Left lung (tissue), 4 donors: ENCODE measurements at regions not wholly inside any gene's neighbourhood (a gene's known extent, or its start where the extent isn't known, plus 50 kb on each side); places are given as distances from the start of the nearest gene placed in this dataset.

Source experiments
- ATAC-seq: fragments of 200-7000 bp; cut with Tn5 transposase; one replicate; pipeline ENCODE4 v1.9.1; 2020; ENCODE audit warnings: moderate library complexity
- DNase-seq, 4 donors: peaks; one replicate each; pipeline ENCODE4 v3.0.0-alpha.2; 2013 to 2020
- H3K27ac ChIP-seq, 2 donors: fragments of 200-600 bp; sonication (generic) in 1 of 2; one replicate each; pipeline versions ENCODE4 v1.5.0 to v1.8.0; 2020 to 2021
- H3K27me3 ChIP-seq, 2 donors: fragments of 200-600 bp; sonication (generic) in 1 of 2; one replicate each; pipeline versions ENCODE4 v1.5.0 to v1.8.0; 2020 to 2021
- H3K36me3 ChIP-seq, 2 donors: fragments of 200-600 bp; sonication (generic) in 1 of 2; one replicate each; pipeline versions ENCODE4 v1.5.0 to v1.8.0; 2020 to 2021
- H3K4me1 ChIP-seq, 2 donors: fragments of 200-600 bp; one replicate each; pipeline ENCODE4 v1.8.0; 2021
- H3K4me3 ChIP-seq, 2 donors: fragments of 200-600 bp; sonication (generic) in 1 of 2; one replicate each; pipeline versions ENCODE4 v1.5.0 to v1.8.0; 2020 to 2021; ENCODE audit warnings: mild to moderate bottlenecking in 1 of 2
- H3K9me3 ChIP-seq, 2 donors: fragments of 200-600 bp; sonication (generic) in 1 of 2; one replicate each; pipeline versions ENCODE4 v1.5.0 to v1.8.0; 2020 to 2021
- intact Hi-C, 2 donors: fragments of 100-400 bp; cut with DNase I; formaldehyde crosslinking; loops; one replicate each; pipeline versions ENCODE4 v1.11.2 to v1.14.2; 2022
- TF ChIP-seq, protein P1 (sequence below), 2 donors: fragments of 200-600 bp; sonication (generic) in 1 of 2; IDR thresholded peaks; one replicate each; pipeline versions ENCODE4 v1.5.0 to v1.8.0; 2021; ENCODE audit warnings: antibody characterized with exemption in 2 of 2
- donor health status: DM: no; HTN: yes; CAD: no.
- donor health status: DM: no; HTN: no; CAD: no.

DNA sequence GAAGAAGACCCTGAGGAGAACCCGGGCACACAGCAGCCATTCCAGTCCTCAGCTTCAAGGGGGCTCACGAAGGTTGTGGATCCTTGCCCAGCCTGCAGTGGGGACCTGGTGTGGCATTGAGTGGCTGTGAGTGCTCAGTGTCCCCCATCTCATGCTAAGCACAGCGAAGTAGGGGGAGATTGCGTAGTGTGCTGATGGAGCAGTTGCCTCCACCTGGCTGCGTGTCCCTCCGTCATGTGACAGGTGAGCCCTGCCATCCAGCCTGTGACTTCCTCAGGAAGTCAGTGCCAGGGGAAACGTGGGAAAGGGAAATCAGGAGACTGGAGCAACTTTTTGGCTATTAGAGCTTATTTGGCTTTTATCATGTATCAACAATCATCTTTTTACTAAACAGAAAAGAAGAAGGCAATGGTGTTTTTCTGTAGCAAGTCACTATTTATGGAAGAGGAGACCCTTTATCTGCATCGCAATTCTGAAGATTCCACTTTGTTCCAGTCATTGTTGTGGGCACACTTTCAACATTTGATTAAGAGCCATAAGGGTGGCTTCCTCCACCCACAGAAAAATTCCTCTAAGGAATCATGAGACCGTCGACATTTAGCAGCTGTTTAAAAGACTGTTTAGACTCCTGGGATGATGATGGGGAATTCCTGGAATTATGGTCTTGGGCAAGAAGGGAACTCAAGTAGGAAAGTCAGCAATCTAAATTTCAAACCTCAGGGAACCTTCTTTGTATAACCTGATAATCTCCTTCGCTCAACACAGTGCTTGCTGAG is 126.8 kb upstream of the SPATA13 start:
- peak in 2 of 4 donors; percentile 60 to 63 for DNase-seq
- Histone ChIP-seq H3K27me3 (no peaks in the 10 kb centered on the region), H3K36me3 (no peaks in the 10 kb centered on the region), H3K4me3 (no peak overlapping the region), H3K4me1 (peaks cover 9 to 25% of the 10 kb centered on the region in 2 donors), H3K9me3 (no peaks in the 10 kb centered on the region), H3K27ac (peak overlapping the region; percentile 2 to 67)
- TF ChIP-seq, protein P1, sequence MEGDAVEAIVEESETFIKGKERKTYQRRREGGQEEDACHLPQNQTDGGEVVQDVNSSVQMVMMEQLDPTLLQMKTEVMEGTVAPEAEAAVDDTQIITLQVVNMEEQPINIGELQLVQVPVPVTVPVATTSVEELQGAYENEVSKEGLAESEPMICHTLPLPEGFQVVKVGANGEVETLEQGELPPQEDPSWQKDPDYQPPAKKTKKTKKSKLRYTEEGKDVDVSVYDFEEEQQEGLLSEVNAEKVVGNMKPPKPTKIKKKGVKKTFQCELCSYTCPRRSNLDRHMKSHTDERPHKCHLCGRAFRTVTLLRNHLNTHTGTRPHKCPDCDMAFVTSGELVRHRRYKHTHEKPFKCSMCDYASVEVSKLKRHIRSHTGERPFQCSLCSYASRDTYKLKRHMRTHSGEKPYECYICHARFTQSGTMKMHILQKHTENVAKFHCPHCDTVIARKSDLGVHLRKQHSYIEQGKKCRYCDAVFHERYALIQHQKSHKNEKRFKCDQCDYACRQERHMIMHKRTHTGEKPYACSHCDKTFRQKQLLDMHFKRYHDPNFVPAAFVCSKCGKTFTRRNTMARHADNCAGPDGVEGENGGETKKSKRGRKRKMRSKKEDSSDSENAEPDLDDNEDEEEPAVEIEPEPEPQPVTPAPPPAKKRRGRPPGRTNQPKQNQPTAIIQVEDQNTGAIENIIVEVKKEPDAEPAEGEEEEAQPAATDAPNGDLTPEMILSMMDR (IDR thresholded peaks at IDR 0.05), result no peak
- intact Hi-C loops, result no loop called here
- peak; percentile 43 for ATAC-seq

DNA sequence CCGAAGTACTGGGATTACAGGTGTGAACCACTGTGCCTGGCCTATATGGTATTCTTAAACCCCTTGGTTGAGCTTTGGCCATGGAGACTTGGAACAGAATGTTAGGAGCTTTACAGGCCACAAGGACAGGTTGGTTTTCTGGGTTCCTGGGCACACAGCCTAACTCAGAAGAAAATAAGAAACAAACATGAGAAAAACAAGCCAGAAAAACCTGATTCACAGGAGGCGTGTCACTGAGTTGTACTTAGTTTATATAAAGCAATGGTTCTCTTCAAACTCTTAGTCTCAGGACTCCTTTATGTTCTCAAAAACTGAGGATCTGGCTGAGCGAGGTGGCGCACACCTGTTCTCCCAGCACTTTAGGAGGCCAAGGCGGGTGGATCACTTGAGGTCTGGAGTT is 125.1 kb upstream of the SPATA13 start:
- TF ChIP-seq, protein P1 (IDR thresholded peaks at IDR 0.05), result no peak
- Histone ChIP-seq H3K4me3 (no peak overlapping the region), H3K27me3 (no peaks in the 10 kb centered on the region), H3K4me1 (peaks cover 9 to 30% of the 10 kb centered on the region in 2 donors), H3K27ac (peak overlapping the region in 1 of 2 donors; percentile 13), H3K9me3 (no peaks in the 10 kb centered on the region), H3K36me3 (no peaks in the 10 kb centered on the region)
- ATAC-seq, result no peak
- no peak for DNase-seq
- intact Hi-C loops, result no loop called here

DNA sequence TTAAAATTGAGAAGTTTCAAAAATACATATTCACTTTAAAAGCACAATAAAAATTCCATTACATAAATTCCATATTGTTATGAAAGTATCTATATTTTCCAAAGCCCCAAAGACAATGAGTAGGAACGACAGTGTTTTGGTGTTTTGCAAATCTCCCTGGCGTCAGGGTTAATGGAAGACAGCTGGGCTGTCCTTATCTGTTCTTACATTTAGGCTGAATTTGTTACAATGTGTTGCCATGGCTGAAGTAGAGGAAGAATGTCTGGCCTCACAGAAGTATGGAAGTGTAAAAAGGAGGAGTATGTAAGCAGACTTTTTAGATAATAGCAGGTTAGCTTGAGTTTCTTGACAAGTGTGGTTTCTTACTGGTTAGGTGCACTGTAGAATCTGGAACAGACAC is 124.4 kb upstream of the SPATA13 start:
- Histone ChIP-seq H3K9me3 (no peaks in the 10 kb centered on the region), H3K27me3 (no peaks in the 10 kb centered on the region), H3K36me3 (no peaks in the 10 kb centered on the region), H3K27ac (peak overlapping the region in 1 of 2 donors; percentile 42), H3K4me3 (no peak overlapping the region), H3K4me1 (peaks cover 9 to 30% of the 10 kb centered on the region in 2 donors)
- intact Hi-C loops, result no loop called here
- peak in 2 of 4 donors; percentile 72 to 85 for DNase-seq
- no peak for ATAC-seq
- TF ChIP-seq, protein P1 (IDR thresholded peaks at IDR 0.05), result no peak

DNA sequence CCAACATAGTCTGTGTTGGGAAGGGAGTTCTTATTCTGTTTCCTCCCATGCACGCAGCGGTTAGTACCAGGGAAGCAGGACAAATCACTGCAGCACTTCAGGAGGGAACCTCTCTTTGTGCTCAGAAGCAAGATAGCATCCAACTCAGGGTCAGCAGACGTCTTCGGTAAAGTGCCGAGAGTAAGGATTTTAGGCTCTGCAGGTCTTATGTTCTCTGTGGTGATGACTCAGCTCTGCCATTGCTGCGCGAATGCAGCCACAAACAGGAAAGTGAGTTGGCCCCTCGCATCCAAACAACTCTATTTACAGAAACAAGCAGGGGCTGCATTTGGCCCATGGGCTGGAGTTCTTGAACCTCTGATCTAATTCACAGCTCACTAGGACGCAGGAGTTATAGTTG is 122.1 kb upstream of the SPATA13 start:
- TF ChIP-seq, protein P1 (IDR thresholded peaks at IDR 0.05), result no peak
- Histone ChIP-seq H3K9me3 (no peaks in the 10 kb centered on the region), H3K36me3 (no peaks in the 10 kb centered on the region), H3K4me1 (peaks cover 9 to 14% of the 10 kb centered on the region in 2 donors), H3K27me3 (no peaks in the 10 kb centered on the region), H3K27ac (no peak overlapping the region), H3K4me3 (no peak overlapping the region)
- ATAC-seq, result no peak
- intact Hi-C loops, result no loop called here
- DNase-seq, result no peak

DNA sequence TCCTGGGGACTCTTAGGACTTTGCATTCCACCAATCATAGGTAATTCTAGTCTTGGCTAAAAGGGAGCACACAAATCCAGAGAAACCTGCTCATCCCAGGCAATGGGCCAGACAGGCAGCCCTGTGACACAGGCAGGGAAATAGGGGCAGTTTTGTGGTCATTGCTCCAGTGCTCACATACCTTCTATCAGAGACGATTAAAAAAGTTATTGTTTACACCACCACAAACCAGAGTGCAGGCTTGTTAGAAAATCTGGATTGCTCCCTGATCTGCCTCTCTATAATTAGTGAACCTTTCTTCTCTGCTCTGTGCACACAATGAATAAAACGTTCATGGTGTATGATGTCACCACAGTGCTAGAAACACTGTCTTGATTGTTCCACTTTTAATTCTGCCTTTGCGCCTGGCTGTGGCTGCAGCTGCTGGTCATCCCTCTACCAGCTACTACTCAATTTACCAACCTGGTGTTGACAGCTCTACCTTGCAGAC is 121.6 kb upstream of the SPATA13 start:
- ATAC-seq, result no peak
- Histone ChIP-seq H3K4me1 (peaks cover 7 to 9% of the 10 kb centered on the region in 2 donors), H3K27ac (no peak overlapping the region), H3K4me3 (no peak overlapping the region), H3K9me3 (no peaks in the 10 kb centered on the region), H3K36me3 (no peaks in the 10 kb centered on the region), H3K27me3 (no peaks in the 10 kb centered on the region)
- TF ChIP-seq, protein P1 (IDR thresholded peaks at IDR 0.05), result no peak
- DNase-seq, result no peak
- intact Hi-C loops, result no loop called here
